ENCODE measurements at regions not wholly inside any gene's neighbourhood (a gene's known extent, or its start where the extent isn't known, plus 50 kb on each side); places are given as distances from the start of the nearest gene placed in this dataset.
"Not testable (repeated sequence)": the region's sequence is repeated elsewhere in the genome, so short reads cannot be mapped to it uniquely, and the experiment has no call there.

DNA sequence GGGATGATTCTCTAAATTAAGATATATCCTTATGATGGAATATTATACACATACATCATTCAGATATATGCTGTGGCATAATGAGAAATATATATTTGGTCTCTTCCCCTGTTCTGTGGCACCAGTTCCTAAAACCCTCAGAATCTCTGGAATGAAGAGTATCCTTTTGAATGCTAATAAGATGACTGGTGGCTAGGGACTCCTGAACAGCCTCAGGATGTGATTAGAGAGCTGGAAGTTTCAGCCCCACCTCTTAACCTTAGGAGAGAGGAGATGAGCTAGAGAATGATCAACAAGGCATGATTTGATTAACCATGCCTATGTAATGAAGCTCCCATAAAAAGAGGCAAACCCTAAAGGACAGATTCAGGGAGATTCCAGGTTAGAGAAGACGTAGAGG is 632.0 kb downstream of the IQCM start:
- H3K27ac Mint-ChIP-seq, result no peak overlapping the region

DNA sequence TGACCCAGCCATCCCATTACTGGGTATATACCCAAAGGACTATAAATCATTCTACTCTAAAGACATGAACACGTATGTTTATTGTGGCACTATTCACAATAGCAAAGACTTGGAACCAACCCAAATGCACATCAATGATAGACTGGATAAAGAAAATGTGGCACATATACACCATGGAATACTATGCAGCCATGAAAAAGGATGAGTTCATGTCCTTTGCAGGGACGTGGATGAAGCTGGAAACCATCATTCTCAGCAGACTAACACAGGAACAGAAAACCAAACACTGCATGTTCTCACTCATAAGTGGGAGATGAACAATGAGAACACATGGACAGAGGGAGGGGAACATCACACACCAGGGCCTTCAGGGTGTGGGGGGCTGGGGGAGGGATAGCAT is 634.2 kb downstream of the IQCM start:
- H3K9me3 Mint-ChIP-seq (ENCODE audit: low read depth); H3K4me1 Mint-ChIP-seq; H3K4me3 Mint-ChIP-seq; DNase-seq; H3K27ac Mint-ChIP-seq; CTCF ChIA-PET; H3K36me3 Mint-ChIP-seq; H3K27me3 Mint-ChIP-seq; ATAC-seq: not testable (repeated sequence)

More for the DNA sequence above, 632.0 kb downstream of the IQCM start:
- no peak for DNase-seq
- no peaks in the 10 kb centered on the region for H3K4me1 Mint-ChIP-seq
- no peak overlapping the region for H3K4me3 Mint-ChIP-seq
- CTCF ChIA-PET, result interaction anchor here (0.6 to 0.7 kb wide), 2 partner anchors 12 to 192 kb away, joined by 3 read pairs; no protein-coding TSS in a partner anchor
- no peak for ATAC-seq
- peaks cover 2% of the 10 kb centered on the region for H3K9me3 Mint-ChIP-seq (ENCODE audit: low read depth)
- no peaks in the 10 kb centered on the region for H3K27me3 Mint-ChIP-seq
- H3K36me3 Mint-ChIP-seq, result no peaks in the 10 kb centered on the region

DNA sequence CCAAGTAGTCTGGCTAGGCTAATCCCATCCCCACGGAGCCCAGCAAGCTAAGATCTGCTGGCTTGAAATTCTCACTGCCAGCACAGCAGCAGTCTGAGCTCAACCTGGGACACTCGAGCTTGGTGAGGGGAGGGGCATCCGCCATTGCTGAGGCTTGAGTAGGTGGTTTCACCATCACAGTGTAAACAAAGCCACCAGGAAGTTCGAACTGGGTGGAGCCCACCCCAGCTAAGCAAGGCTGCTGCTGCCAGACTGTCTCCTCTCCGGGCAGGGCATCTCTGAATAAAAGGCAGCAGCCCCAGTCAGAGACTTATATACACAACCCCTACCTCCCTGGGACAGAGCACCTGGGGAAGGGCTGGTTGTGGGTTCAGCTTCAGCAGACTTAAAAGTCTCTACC is 639.6 kb downstream of the IQCM start:
- Mint-ChIP-seq H3K27me3 (no peaks in the 10 kb centered on the region), H3K4me1 (no peaks in the 10 kb centered on the region), H3K27ac (no peak overlapping the region), H3K9me3 (ENCODE audit: low read depth) (peaks cover 2% of the 10 kb centered on the region), H3K4me3 (no peak overlapping the region), H3K36me3 (no peaks in the 10 kb centered on the region)
- ATAC-seq (no peak), DNase-seq (no peak)
- CTCF ChIA-PET, result no interaction called here

DNA sequence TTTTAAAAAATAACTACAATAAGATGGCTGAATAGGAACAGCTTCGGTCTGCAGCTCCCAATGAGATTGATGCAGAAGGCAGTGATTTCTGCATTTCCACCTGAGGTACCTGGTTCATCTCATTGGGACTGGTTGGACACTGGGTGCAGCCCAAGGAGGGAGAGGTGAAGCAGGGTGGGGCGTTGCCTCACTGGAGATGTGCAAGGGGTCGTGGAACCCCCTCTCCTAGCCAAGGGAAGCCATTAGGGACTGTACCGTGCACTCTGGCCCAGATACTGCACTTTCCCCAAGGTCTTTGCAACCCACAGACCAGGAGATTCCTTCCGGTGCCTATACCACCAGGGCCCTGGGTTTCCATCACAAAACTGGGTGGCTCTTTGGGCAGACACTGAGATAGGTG is 640.1 kb downstream of the IQCM start:
- peaks cover 2% of the 10 kb centered on the region for H3K9me3 Mint-ChIP-seq (ENCODE audit: low read depth)
- no peak overlapping the region for H3K27ac Mint-ChIP-seq
- H3K4me1 Mint-ChIP-seq, result no peaks in the 10 kb centered on the region
- H3K27me3 Mint-ChIP-seq, result no peaks in the 10 kb centered on the region
- no peak for DNase-seq
- H3K4me3 Mint-ChIP-seq, result no peak overlapping the region
- ATAC-seq, result no peak
- H3K36me3 Mint-ChIP-seq, result no peaks in the 10 kb centered on the region
- CTCF ChIA-PET, result no interaction called here

DNA sequence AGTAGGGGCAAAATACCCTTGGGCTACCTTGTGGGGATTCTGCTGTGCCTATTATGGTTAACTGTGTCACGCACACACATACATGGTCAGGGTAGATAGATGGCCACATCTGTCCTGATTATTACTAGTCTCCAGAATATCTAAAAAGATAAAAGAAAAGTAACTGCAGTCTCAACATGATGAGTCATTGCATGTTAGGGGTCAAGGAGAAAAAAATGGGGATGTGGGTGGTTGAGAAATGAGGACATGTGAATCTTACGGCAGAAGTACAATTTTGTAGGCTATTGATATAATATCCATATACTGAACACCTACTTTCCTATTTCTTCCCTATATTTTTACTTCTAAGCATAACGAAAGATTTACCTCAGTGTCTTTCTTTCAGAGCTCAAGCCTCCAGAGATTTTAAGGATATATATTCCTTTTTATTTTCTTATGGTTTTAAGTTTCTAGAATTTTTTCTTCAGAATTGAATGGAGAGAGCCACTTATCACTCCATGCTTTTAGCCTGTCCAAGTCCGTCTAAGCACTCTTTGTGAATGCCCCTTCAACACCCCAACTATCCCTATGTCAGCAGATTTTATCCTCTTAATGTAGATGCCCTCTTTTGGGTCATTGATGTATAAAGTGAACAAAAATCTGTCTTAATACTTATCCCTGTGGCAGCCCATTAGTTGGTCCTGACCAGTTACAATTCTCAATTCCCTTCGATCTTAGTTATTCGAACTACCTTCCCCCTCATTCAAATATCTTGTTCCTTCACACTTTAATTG is 642.2 kb downstream of the IQCM start:
- DNase-seq (no peak), ATAC-seq (no peak)
- Mint-ChIP-seq H3K36me3 (no peaks in the 10 kb centered on the region), H3K4me3 (no peak overlapping the region), H3K27ac (no peak overlapping the region), H3K4me1 (no peaks in the 10 kb centered on the region), H3K9me3 (ENCODE audit: low read depth) (peaks cover 2% of the 10 kb centered on the region), H3K27me3 (no peaks in the 10 kb centered on the region)
- CTCF ChIA-PET, result no interaction called here

DNA sequence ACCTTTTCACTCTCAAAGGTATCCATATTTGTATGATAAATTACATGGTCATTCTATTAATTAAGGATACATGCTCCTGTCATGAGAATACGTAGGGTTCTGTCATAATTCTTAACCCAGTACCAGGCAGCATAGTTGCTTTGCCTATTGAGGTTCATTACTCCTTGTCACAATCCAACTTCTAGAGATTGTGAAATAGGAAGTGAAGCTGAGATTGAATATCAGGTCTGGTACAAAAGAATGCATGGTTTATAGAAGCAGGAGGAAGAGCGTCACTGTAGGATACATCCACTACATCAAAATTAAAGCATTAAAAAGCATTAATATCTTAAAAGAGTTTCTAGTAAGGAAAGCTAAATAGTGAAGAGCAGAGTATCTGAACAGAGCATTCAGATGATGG is 647.0 kb downstream of the IQCM start:
- ATAC-seq (no peak), DNase-seq (no peak)
- H3K4me1 Mint-ChIP-seq, result no peaks in the 10 kb centered on the region
- CTCF ChIA-PET, result no interaction called here
- no peaks in the 10 kb centered on the region for H3K36me3 Mint-ChIP-seq
- H3K4me3 Mint-ChIP-seq, result no peak overlapping the region
- no peak overlapping the region for H3K27ac Mint-ChIP-seq
- no peaks in the 10 kb centered on the region for H3K9me3 Mint-ChIP-seq (ENCODE audit: low read depth)
- H3K27me3 Mint-ChIP-seq, result no peaks in the 10 kb centered on the region

DNA sequence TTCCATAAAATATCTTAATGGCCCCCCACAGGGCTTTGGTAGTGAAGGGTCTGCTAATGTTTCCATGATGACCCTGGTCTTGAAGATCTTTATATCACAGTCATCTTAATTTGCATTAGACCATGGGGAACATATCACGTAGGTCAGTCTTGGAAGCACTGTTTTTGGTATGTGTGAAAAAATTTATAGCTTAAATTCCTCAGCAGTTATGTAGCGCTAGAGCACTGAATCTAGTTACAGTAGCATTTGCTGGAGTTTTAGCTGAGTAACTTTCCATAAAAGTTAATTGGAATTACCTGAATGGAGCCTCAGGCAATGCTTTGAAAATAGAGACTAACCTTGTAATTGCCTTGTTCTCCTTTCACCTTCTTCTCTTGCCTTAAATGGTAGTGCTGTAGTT is 648.8 kb downstream of the IQCM start:
- Mint-ChIP-seq H3K36me3 (no peaks in the 10 kb centered on the region), H3K27me3 (no peaks in the 10 kb centered on the region), H3K27ac (no peak overlapping the region), H3K4me3 (no peak overlapping the region), H3K9me3 (ENCODE audit: low read depth) (no peaks in the 10 kb centered on the region), H3K4me1 (no peaks in the 10 kb centered on the region)
- no peak for DNase-seq
- ATAC-seq, result no peak
- CTCF ChIA-PET, result no interaction called here

DNA sequence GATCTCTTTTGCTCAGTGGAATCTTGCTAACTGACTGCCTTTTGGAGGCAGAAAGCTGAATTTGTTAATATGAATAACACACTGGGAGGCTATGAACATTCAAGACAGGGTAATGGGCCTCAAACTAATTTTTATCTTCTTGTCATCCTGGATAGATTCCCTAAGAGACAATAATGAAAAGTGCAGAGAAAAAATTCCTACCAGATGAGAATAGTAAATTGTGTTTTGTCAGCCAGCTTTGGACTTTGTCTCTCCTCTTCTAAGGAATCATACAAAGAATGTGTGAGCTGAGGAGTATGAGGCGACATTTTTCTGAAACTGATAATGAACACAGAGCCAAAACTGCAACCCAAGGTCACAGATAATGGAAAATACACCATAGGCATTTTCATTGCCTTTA is 649.3 kb downstream of the IQCM start:
- no peak overlapping the region for H3K27ac Mint-ChIP-seq
- no peaks in the 10 kb centered on the region for H3K27me3 Mint-ChIP-seq
- no peaks in the 10 kb centered on the region for H3K4me1 Mint-ChIP-seq
- CTCF ChIA-PET, result no interaction called here
- no peak overlapping the region for H3K4me3 Mint-ChIP-seq
- DNase-seq (no peak), ATAC-seq (no peak)
- no peaks in the 10 kb centered on the region for H3K36me3 Mint-ChIP-seq
- H3K9me3 Mint-ChIP-seq (ENCODE audit: low read depth), result no peaks in the 10 kb centered on the region

DNA sequence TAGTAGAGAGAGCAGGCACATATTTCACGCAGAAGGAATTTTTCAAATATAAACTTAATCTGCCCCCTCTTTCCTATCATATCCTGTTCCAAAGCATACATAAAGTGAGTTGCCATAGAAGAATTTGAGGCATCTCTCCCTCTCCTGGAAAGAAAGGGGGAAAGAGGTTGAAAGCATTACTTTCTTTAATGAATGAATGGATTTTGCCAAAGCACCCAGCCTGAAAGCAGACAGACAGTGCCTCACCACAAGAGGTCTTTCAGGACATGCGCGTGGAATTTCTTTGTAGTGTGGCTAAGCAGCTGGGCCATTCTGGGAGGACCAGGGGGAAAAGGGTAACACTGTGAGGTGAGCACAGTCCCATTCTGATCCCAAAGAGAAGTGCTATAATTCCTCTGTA is 651.4 kb downstream of the IQCM start:
- H3K4me3 Mint-ChIP-seq, result no peak overlapping the region
- no peaks in the 10 kb centered on the region for H3K9me3 Mint-ChIP-seq (ENCODE audit: low read depth)
- ATAC-seq, result no peak
- no peaks in the 10 kb centered on the region for H3K4me1 Mint-ChIP-seq
- no peak for DNase-seq
- CTCF ChIA-PET, result no interaction called here
- H3K27ac Mint-ChIP-seq, result no peak overlapping the region
- H3K27me3 Mint-ChIP-seq, result no peaks in the 10 kb centered on the region
- H3K36me3 Mint-ChIP-seq, result no peaks in the 10 kb centered on the region

DNA sequence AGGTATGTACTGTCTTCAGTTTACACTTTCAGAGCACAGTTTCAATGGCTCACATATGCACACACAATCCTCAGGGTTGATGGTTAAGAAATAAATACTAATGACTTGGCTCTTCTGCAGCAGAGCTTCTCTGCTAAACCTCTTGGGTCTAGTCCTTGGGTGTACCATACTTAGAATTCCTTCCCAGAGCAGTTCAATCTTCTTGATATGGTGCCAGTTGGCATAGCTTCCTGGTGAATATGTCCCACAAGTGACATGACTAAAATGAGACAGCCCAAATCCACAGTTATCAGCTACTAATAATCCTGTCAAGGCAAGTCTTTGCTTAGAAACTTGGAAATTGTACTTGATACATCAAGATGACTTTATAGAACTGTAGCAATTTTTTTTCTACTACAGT is 654.4 kb downstream of the IQCM start:
- H3K27ac Mint-ChIP-seq, result no peak overlapping the region
- no peaks in the 10 kb centered on the region for H3K36me3 Mint-ChIP-seq
- no peak for ATAC-seq
- peaks cover 2% of the 10 kb centered on the region for H3K9me3 Mint-ChIP-seq (ENCODE audit: low read depth)
- H3K4me1 Mint-ChIP-seq, result no peaks in the 10 kb centered on the region
- CTCF ChIA-PET, result no interaction called here
- DNase-seq, result no peak
- H3K4me3 Mint-ChIP-seq, result no peak overlapping the region
- no peaks in the 10 kb centered on the region for H3K27me3 Mint-ChIP-seq

DNA sequence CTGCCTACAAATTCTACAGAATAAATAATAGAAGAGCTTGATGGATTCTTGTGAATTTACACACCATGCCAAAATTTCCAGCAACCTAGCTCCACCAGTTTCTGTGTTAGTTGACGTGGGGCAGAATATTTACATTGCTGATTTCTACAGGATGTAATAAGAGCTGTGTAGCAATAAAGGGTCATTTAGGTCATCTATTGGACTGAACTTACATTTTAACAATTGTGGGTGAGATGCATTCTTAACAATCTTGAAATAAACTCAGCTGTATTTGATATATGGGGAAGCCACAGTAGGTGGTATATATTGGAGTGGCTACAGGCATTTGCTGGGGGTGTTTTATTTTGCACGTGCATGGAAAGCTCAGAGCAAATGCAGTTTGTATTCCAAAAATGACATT is 655.3 kb downstream of the IQCM start:
- Mint-ChIP-seq H3K4me1 (no peaks in the 10 kb centered on the region), H3K9me3 (ENCODE audit: low read depth) (peaks cover 2% of the 10 kb centered on the region), H3K4me3 (no peak overlapping the region), H3K36me3 (no peaks in the 10 kb centered on the region), H3K27ac (no peak overlapping the region), H3K27me3 (no peaks in the 10 kb centered on the region)
- no peak for ATAC-seq
- DNase-seq, result no peak
- CTCF ChIA-PET, result no interaction called here

DNA sequence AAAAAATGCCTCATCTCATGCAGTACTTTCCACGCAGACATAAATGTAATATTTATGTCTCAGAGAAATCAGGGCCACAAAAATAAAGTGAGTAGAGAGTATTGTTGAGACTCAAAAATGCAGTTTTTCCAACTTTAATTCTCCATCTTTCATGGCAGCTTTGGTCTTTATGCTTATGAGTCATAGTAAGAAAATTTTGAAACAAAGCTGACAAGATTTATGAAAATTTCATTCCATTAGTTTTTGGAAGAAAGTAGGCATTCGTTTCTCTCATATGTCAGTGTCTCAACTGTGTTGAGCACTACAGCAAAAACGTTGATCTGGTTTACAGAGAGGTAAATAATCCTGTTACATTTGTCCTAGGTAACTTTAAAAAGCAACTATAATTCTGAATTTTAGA is 656.8 kb downstream of the IQCM start:
- DNase-seq (no peak), ATAC-seq (no peak)
- H3K36me3 Mint-ChIP-seq, result no peaks in the 10 kb centered on the region
- no peaks in the 10 kb centered on the region for H3K4me1 Mint-ChIP-seq
- H3K27ac Mint-ChIP-seq, result no peak overlapping the region
- CTCF ChIA-PET, result no interaction called here
- no peaks in the 10 kb centered on the region for H3K27me3 Mint-ChIP-seq
- no peak overlapping the region for H3K4me3 Mint-ChIP-seq
- H3K9me3 Mint-ChIP-seq (ENCODE audit: low read depth), result peaks cover 2% of the 10 kb centered on the region

DNA sequence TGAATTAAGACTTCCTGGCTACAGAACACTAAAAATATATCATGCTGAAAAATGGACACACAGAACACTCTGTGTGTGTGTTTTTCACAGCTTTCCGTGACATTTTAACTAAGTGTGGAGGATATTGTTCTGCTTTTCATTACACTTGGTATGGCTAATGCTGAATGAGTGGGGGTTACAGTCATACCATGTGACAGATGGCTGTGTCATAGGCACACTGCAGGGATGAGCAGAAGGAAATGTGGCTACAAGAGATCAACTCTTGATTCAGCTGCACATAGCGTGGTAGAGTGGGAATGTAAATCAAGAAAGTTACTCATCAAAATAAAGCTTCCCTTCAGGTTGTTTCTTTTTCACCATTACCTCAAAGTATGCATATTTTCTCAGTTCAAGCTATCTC is 669.8 kb downstream of the IQCM start:
- ATAC-seq (no peak), DNase-seq (no peak)
- no peaks in the 10 kb centered on the region for H3K36me3 Mint-ChIP-seq
- H3K4me3 Mint-ChIP-seq, result no peak overlapping the region
- H3K27ac Mint-ChIP-seq, result no peak overlapping the region
- H3K9me3 Mint-ChIP-seq (ENCODE audit: low read depth), result no peaks in the 10 kb centered on the region
- CTCF ChIA-PET, result no interaction called here
- H3K27me3 Mint-ChIP-seq, result no peaks in the 10 kb centered on the region
- no peaks in the 10 kb centered on the region for H3K4me1 Mint-ChIP-seq

DNA sequence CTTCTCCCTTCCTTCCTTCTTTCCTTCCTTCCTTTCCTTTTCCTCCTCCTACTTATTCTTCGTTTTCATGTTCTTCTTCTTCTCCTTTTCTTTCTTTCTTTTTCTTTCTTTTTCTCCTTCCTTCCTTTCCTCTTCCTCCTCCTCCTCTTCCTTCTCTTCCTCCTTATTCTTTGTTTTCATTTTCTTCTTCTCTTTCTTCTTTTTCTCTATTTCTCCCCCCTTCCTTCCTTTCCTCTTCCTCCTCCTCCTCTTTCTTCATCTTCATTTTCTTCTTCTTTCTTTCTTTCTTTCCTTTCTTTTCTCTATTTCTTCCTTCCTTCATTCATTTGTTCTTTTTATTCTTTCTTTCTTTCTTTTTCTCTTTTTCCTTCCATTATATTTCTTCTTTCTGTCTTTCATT is 671.6 kb downstream of the IQCM start:
- Mint-ChIP-seq H3K27me3 (no peaks in the 10 kb centered on the region), H3K36me3 (no peaks in the 10 kb centered on the region), H3K4me1 (no peaks in the 10 kb centered on the region), H3K27ac (no peak overlapping the region), H3K4me3 (no peak overlapping the region), H3K9me3 (ENCODE audit: low read depth) (no peaks in the 10 kb centered on the region)
- CTCF ChIA-PET, result no interaction called here
- DNase-seq (no peak), ATAC-seq (no peak)

DNA sequence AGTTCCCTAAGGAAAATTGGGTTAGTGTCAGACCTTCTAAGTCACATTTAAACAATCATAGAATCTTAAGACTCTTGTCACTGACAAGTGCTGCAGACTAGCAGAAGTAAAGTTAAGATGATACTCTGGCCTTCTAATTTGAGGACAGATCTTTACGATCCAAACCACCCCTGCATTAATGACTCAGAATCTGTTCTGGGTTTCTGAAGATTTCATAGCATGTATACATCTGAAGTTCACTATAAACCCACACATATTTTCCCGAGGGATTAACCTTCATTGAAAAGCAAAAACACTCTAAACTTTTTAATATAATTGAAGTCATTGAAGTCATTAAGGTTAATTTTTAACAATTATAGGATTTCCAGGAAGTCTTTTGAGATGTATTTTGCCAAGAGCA is 674.3 kb downstream of the IQCM start:
- H3K4me3 Mint-ChIP-seq, result no peak overlapping the region
- no peak for ATAC-seq

More for the DNA sequence above, 674.3 kb downstream of the IQCM start:
- no peaks in the 10 kb centered on the region for H3K4me1 Mint-ChIP-seq
- no peak overlapping the region for H3K27ac Mint-ChIP-seq
- no peak for DNase-seq
- H3K27me3 Mint-ChIP-seq, result no peaks in the 10 kb centered on the region
- CTCF ChIA-PET, result no interaction called here
- H3K36me3 Mint-ChIP-seq, result no peaks in the 10 kb centered on the region
- no peaks in the 10 kb centered on the region for H3K9me3 Mint-ChIP-seq (ENCODE audit: low read depth)

Data from activated CD8-positive, alpha-beta memory T cell treated with anti-CD3 and anti-CD28 coated beads, Interleukin-2, amount 10 ng/mL, durations not matched to agents 7 days and 5 days (primary cell).